ENCODE measurements at regions not wholly inside any gene's neighbourhood (a gene's known extent, or its start where the extent isn't known, plus 50 kb on each side); places are given as distances from the start of the nearest gene placed in this dataset.

- TF ChIP-seq, protein P1, sequence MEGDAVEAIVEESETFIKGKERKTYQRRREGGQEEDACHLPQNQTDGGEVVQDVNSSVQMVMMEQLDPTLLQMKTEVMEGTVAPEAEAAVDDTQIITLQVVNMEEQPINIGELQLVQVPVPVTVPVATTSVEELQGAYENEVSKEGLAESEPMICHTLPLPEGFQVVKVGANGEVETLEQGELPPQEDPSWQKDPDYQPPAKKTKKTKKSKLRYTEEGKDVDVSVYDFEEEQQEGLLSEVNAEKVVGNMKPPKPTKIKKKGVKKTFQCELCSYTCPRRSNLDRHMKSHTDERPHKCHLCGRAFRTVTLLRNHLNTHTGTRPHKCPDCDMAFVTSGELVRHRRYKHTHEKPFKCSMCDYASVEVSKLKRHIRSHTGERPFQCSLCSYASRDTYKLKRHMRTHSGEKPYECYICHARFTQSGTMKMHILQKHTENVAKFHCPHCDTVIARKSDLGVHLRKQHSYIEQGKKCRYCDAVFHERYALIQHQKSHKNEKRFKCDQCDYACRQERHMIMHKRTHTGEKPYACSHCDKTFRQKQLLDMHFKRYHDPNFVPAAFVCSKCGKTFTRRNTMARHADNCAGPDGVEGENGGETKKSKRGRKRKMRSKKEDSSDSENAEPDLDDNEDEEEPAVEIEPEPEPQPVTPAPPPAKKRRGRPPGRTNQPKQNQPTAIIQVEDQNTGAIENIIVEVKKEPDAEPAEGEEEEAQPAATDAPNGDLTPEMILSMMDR (IDR thresholded peaks at IDR 0.05), result no peak
- H3K36me3 ChIP-seq (ENCODE audit: low read depth), result no peaks in the 10 kb centered on the region
- H3K4me1 ChIP-seq (ENCODE audit: low read depth), result no peaks in the 10 kb centered on the region
- intact Hi-C loops (cut with DNase I, micrococcal nuclease), result no loop called here
- H3K4me3 ChIP-seq, result no peak overlapping the region
- ATAC-seq, result no peak
- DNase-seq, result no peak
- H3K9me3 ChIP-seq, result peaks cover 29% of the 10 kb centered on the region
These were observed 384.7 kb downstream of the IRX2 start for GRCh38 chr5:2366816-2367215.

GRCh38 chr5:2357309-2357708 is 394.2 kb downstream of the IRX2 start:
- intact Hi-C loops (cut with DNase I, micrococcal nuclease), result no loop called here
- ATAC-seq (no peak), DNase-seq (no peak)

DNA sequence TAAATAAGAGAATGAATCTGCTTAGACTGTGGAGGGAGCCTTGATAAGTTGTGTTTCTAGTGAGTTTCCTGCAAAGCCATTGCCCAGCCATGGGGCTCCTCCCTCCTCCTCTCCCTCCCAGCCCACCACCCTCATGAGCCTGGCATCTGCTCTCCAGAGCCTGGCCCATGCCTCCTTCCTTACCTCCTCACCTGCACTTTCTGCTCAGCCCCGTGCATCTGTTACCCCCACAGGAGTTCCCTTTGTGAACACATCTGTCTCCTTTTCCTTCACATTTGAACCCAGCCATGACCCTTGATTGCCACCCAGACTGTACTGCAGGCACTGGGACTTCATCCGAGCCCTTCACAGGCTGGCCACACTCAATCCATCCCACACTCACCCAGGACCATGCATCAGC is 395.6 kb downstream of the IRX2 start:
- TF ChIP-seq, protein P1 (IDR thresholded peaks at IDR 0.05), result no peak
- DNase-seq (no peak), ATAC-seq (no peak)
- H3K36me3 ChIP-seq (ENCODE audit: low read depth), result no peaks in the 10 kb centered on the region
- H3K9me3 ChIP-seq, result peaks cover 7% of the 10 kb centered on the region
- no peak overlapping the region for H3K4me3 ChIP-seq
- H3K4me1 ChIP-seq (ENCODE audit: low read depth), result no peaks in the 10 kb centered on the region
- intact Hi-C loops (cut with DNase I, micrococcal nuclease), result no loop called here

More at GRCh38 chr5:2357309-2357708, 394.2 kb downstream of the IRX2 start:
- no peaks in the 10 kb centered on the region for H3K36me3 ChIP-seq (ENCODE audit: low read depth)
- H3K4me3 ChIP-seq, result no peak overlapping the region
- no peaks in the 10 kb centered on the region for H3K4me1 ChIP-seq (ENCODE audit: low read depth)
- TF ChIP-seq, protein P1 (IDR thresholded peaks at IDR 0.05), result no peak
- peaks cover under 1% of the 10 kb centered on the region for H3K9me3 ChIP-seq

DNA sequence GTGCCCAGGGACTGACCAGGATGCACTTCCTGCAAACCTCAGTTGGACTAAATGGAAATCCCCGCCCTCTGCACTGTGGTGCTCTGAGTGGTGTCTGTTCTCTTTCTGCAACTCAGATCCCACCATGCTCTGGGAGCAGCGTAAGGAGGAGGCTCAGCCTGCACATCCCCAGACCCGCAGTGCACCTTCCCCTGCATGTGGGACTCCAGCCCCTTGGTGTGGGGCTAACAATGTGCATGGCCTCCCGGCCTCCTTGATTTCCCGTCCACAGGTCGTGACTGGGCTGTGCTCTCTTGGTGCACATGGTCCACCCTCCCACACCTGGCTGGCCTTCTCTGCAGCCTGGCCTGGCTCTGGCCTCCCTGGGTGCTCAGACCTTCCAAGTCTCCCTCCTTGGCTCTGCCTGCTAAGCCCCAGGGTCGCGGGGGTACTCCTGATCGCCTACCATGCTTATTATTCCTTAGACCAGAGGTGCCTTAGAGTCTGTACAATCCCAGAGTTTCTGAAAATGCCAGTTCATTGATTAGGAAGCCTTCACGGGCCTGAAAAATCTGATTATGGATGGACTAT is 397.5 kb downstream of the IRX2 start:
- Histone ChIP-seq H3K36me3 (ENCODE audit: low read depth) (no peaks in the 10 kb centered on the region), H3K9me3 (peaks cover 18% of the 10 kb centered on the region), H3K4me3 (no peak overlapping the region), H3K4me1 (ENCODE audit: low read depth) (no peaks in the 10 kb centered on the region)
- no peak for ATAC-seq
- TF ChIP-seq, protein P1 (IDR thresholded peaks at IDR 0.05), result no peak
- no peak for DNase-seq
- intact Hi-C loops (cut with DNase I, micrococcal nuclease), result no loop called here

GRCh38 chr5:2353211-2353610 is 398.3 kb downstream of the IRX2 start:
- H3K4me1 ChIP-seq (ENCODE audit: low read depth), result no peaks in the 10 kb centered on the region
- peaks cover 18% of the 10 kb centered on the region for H3K9me3 ChIP-seq
- H3K36me3 ChIP-seq (ENCODE audit: low read depth), result no peaks in the 10 kb centered on the region
- H3K4me3 ChIP-seq, result no peak overlapping the region
- no peak for ATAC-seq
- intact Hi-C loops (cut with DNase I, micrococcal nuclease), result no loop called here
- DNase-seq, result no peak
- TF ChIP-seq, protein P1 (IDR thresholded peaks at IDR 0.05), result no peak

Data from mucosa of descending colon (tissue), 3 donors.